ENCODE measurements at regions not wholly inside any gene's neighbourhood (a gene's known extent, or its start where the extent isn't known, plus 50 kb on each side); places are given as distances from the start of the nearest gene placed in this dataset.

DNA sequence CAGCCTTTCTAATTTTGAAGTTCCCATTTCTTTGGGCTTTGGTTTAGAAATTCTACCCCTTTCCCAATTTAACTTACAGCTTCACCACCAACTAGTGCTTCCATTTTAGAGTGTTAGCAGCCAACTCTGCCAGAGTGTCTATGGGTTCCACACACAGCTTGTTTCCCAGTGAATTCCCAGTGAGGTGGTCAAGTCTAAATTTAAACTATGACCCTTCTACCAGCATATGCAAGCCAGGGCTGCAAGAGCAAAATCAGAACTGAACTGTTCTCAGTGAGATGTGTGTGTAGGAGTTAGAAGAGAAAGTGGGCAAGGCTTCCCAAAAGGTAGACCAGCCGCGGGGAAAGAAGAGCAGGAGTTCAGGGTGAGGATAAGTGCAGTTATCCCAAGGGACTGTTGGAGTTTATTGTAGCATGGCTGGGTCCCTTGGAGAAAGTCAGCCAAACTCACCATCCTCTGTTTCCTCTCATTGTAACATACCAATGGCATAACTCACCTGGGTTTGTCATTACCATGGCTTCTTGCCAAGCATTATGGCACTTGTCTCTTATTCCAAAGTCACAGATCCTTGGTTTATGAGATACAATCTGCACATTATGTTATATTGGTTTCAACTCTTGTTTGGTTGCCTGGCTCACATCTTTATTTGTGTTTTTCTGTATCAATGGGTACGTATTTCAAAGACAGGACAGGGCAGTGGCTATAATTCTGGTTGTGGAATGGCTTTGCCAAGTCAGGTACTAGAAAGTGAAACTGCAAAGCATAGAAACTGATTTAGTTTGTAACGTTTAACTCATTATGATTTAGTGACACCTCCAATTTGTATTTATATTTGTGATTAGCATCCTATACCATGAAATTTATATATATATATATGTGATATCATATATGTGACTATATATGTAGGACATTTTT is 130.2 kb upstream of the UMPS start:
- TF ChIP-seq, protein P1, sequence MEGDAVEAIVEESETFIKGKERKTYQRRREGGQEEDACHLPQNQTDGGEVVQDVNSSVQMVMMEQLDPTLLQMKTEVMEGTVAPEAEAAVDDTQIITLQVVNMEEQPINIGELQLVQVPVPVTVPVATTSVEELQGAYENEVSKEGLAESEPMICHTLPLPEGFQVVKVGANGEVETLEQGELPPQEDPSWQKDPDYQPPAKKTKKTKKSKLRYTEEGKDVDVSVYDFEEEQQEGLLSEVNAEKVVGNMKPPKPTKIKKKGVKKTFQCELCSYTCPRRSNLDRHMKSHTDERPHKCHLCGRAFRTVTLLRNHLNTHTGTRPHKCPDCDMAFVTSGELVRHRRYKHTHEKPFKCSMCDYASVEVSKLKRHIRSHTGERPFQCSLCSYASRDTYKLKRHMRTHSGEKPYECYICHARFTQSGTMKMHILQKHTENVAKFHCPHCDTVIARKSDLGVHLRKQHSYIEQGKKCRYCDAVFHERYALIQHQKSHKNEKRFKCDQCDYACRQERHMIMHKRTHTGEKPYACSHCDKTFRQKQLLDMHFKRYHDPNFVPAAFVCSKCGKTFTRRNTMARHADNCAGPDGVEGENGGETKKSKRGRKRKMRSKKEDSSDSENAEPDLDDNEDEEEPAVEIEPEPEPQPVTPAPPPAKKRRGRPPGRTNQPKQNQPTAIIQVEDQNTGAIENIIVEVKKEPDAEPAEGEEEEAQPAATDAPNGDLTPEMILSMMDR (IDR thresholded peaks at IDR 0.05): no peak
- no peak for TF ChIP-seq POLR2A (IDR thresholded peaks at IDR 0.05)

Data from right lobe of liver (tissue), 4 donors.